Stomach smooth muscle (tissue), 2 donors: ENCODE measurements at regions not wholly inside any gene's neighbourhood (a gene's known extent, or its start where the extent isn't known, plus 50 kb on each side); places are given as distances from the start of the nearest gene placed in this dataset.

Source experiments
- H3K27ac ChIP-seq: one replicate; pipeline ENCODE4 v1.7.0; 2013; ENCODE audit warnings: mild to moderate bottlenecking, low read length, inconsistent platforms
- H3K27me3 ChIP-seq, 2 donors: one replicate each; pipeline ENCODE4 v1.7.0; 2013; ENCODE audit warnings: low read length in 2 of 2; ENCODE audit not compliant: insufficient read depth in 2 of 2, control insufficient read depth in 1 of 2
- H3K36me3 ChIP-seq, 2 donors: one replicate each; pipeline ENCODE4 v1.7.0; 2013; ENCODE audit warnings: low read length in 2 of 2; ENCODE audit not compliant: control insufficient read depth in 2 of 2, insufficient read depth in 2 of 2
- H3K4me1 ChIP-seq: one replicate; pipeline ENCODE4 v1.7.0; 2013; ENCODE audit warnings: low read length; ENCODE audit not compliant: control insufficient read depth, insufficient read depth
- H3K4me3 ChIP-seq, 2 donors: one replicate each; pipeline ENCODE4 v1.7.0; 2013; ENCODE audit warnings: low read length in 2 of 2
- H3K9ac ChIP-seq, 2 donors: one replicate each; pipeline ENCODE4 v1.7.0; 2013; ENCODE audit warnings: low read length in 2 of 2, mild to moderate bottlenecking in 1 of 2
- H3K9me3 ChIP-seq, 2 donors: one replicate each; pipeline ENCODE4 v1.7.0; 2013; ENCODE audit warnings: low read length in 2 of 2; ENCODE audit not compliant: control insufficient read depth in 2 of 2
- donor health status: healthy.
- donor health status: Pancreatic carcinoma.

- no peaks in the 10 kb centered on the region for H3K4me1 ChIP-seq
- H3K36me3 ChIP-seq: no peaks in the 10 kb centered on the region
- H3K9ac ChIP-seq: no peak overlapping the region
- no peak overlapping the region for H3K4me3 ChIP-seq
- H3K9me3 ChIP-seq: no peaks in the 10 kb centered on the region
- H3K27me3 ChIP-seq: no peaks in the 10 kb centered on the region
- H3K27ac ChIP-seq: no peak overlapping the region
Measured at GRCh38 chr7:36098096-36098495, 55.0 kb upstream of the EEPD1 start.

GRCh38 chr7:36100226-36100625 lies 52.8 kb upstream of the EEPD1 start:
- no peaks in the 10 kb centered on the region for H3K36me3 ChIP-seq
- H3K4me3 ChIP-seq: no peak overlapping the region

GRCh38 chr7:36100634-36101033 lies 52.4 kb upstream of the EEPD1 start:
- Histone ChIP-seq H3K4me3 (no peak overlapping the region), H3K27me3 (no peaks in the 10 kb centered on the region), H3K9me3 (no peaks in the 10 kb centered on the region), H3K27ac (no peak overlapping the region), H3K9ac (no peak overlapping the region), H3K4me1 (no peaks in the 10 kb centered on the region), H3K36me3 (no peaks in the 10 kb centered on the region)

More at GRCh38 chr7:36100226-36100625, 52.8 kb upstream of the EEPD1 start:
- H3K9me3 ChIP-seq: no peaks in the 10 kb centered on the region
- no peak overlapping the region for H3K9ac ChIP-seq
- H3K27me3 ChIP-seq: no peaks in the 10 kb centered on the region
- no peaks in the 10 kb centered on the region for H3K4me1 ChIP-seq
- H3K27ac ChIP-seq: no peak overlapping the region
